SU-DHL-6 (cell line): ENCODE measurements at regions not wholly inside any gene's neighbourhood (a gene's known extent, or its start where the extent isn't known, plus 50 kb on each side); places are given as distances from the start of the nearest gene placed in this dataset.

ENCODE experiments used
- H2AFZ ChIP-seq: fragments of 200-600 bp; sonication (generic); 2 replicates; pipeline ENCODE4 v1.6.1; 2014; ENCODE audit warnings: low read depth, mild to moderate bottlenecking, moderate library complexity, mixed read lengths, antibody characterized with exemption, low read length; ENCODE audit not compliant: severe bottlenecking
- H3F3A ChIP-seq: fragments of 200-600 bp; shearing (Covaris generic); 2 replicates; pipeline ENCODE4 v1.6.0; 2016; ENCODE audit warnings: antibody characterized with exemption, mild to moderate bottlenecking; ENCODE audit not compliant: insufficient read depth
- H3K27ac ChIP-seq: fragments of 200-600 bp; sonication (generic); 2 replicates; pipeline ENCODE4 v1.5.1; 2016; ENCODE audit warnings: low read depth, mild to moderate bottlenecking, low read length, moderate library complexity, mixed read lengths
- H3K27me3 ChIP-seq: fragments of 200-600 bp; sonication (generic), shearing (Covaris generic); 2 replicates; pipeline ENCODE4 v1.6.0; 2014; ENCODE audit warnings: mild to moderate bottlenecking, low read length
- H3K36me3 ChIP-seq: fragments of 200-600 bp; sonication (generic); 2 replicates; pipeline ENCODE4 v1.6.1; 2014; ENCODE audit warnings: mild to moderate bottlenecking, low read length, mixed read lengths
- H3K4me2 ChIP-seq: fragments of 300-600, 200-600 bp; shearing (Covaris generic), sonication (generic); 2 replicates; pipeline ENCODE4 v1.6.0; 2014; ENCODE audit warnings: low read length, low read depth, mild to moderate bottlenecking; ENCODE audit not compliant: poor library complexity, severe bottlenecking
- H3K4me3 ChIP-seq: fragments of 200-600 bp; sonication (generic); 2 replicates; pipeline ENCODE4 v1.5.1; 2014; ENCODE audit warnings: antibody characterized with exemption, low read length, mild to moderate bottlenecking, mixed read lengths; ENCODE audit not compliant: insufficient read depth, poor library complexity, severe bottlenecking
- H3K79me2 ChIP-seq: fragments of 200-600 bp; sonication (generic); 2 replicates; pipeline ENCODE4 v1.6.1; 2014; ENCODE audit warnings: mild to moderate bottlenecking, low read length, moderate library complexity; ENCODE audit not compliant: insufficient read depth
- H3K9ac ChIP-seq: fragments of 200-600 bp; sonication (generic); 2 replicates; pipeline ENCODE4 v1.7.0; 2014; ENCODE audit warnings: mild to moderate bottlenecking, low read length
- H3K9me2 ChIP-seq: fragments of 200-600 bp; sonication (generic); replicated peaks from 2 replicates; pipeline ENCODE4 v1.6.1; 2014; ENCODE audit warnings: low read length; ENCODE audit not compliant: insufficient read depth
- H3K9me3 ChIP-seq: fragments of 200-600 bp; sonication (generic); 2 replicates; pipeline ENCODE4 v1.6.1; 2014; ENCODE audit warnings: low read length, mixed read lengths; ENCODE audit not compliant: insufficient read depth
- H4K20me1 ChIP-seq: fragments of 200-600 bp; sonication (generic); 2 replicates; pipeline ENCODE4 v1.6.1; 2014; ENCODE audit warnings: low read depth, mild to moderate bottlenecking, antibody characterized with exemption, low read length, moderate library complexity, mixed read lengths
- EZH2phosphoT487 ChIP-seq: fragments of 200-600 bp; sonication (generic), shearing (Covaris generic); conservative IDR thresholded peaks from 2 replicates; pipeline ENCODE4 v1.6.1; 2018; ENCODE audit warnings: mild to moderate bottlenecking, antibody characterized with exemption, low read length, moderate library complexity, mixed read lengths
- TF ChIP-seq, protein P1 (sequence below): fragments of 200-600 bp; sonication (generic); IDR thresholded peaks from one replicate; pipeline ENCODE4 v1.5.1; 2017; ENCODE audit warnings: antibody characterized with exemption, mild to moderate bottlenecking, low read length, moderate library complexity; ENCODE audit not compliant: insufficient read depth, poor library complexity, severe bottlenecking

DNA sequence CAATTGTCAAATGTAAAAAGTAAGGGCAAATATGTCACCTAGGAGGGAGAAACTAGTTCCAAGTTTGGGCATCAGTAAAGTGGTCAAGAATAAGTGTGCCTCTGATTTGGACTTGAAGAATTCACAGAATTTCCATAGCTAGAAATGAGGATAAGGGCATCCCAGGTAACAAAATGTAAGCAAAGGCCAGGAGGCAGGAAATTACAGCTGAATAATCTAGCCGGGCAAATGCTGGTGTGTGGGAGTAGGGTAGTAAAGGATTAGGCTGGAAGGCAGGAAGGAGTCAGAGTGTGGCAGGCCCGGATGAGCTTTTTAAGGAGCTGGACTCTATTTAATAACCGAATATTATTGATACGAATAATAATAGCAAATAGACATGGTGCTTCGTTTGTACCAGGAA is 144.9 kb upstream of the EGFLAM start:
- H3K9me2 ChIP-seq = no peaks in the 10 kb centered on the region
- no peaks in the 10 kb centered on the region for H3K36me3 ChIP-seq
- H3K4me3 ChIP-seq = no peak overlapping the region
- no peaks in the 10 kb centered on the region for H3K9me3 ChIP-seq
- H3K27ac ChIP-seq = no peak overlapping the region
- TF ChIP-seq, protein P1, sequence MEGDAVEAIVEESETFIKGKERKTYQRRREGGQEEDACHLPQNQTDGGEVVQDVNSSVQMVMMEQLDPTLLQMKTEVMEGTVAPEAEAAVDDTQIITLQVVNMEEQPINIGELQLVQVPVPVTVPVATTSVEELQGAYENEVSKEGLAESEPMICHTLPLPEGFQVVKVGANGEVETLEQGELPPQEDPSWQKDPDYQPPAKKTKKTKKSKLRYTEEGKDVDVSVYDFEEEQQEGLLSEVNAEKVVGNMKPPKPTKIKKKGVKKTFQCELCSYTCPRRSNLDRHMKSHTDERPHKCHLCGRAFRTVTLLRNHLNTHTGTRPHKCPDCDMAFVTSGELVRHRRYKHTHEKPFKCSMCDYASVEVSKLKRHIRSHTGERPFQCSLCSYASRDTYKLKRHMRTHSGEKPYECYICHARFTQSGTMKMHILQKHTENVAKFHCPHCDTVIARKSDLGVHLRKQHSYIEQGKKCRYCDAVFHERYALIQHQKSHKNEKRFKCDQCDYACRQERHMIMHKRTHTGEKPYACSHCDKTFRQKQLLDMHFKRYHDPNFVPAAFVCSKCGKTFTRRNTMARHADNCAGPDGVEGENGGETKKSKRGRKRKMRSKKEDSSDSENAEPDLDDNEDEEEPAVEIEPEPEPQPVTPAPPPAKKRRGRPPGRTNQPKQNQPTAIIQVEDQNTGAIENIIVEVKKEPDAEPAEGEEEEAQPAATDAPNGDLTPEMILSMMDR = no peak
- TF ChIP-seq EZH2phosphoT487 = no peak
- H2AFZ ChIP-seq = no peak overlapping the region
- H4K20me1 ChIP-seq = no peaks in the 10 kb centered on the region
- H3K4me2 ChIP-seq = no peak overlapping the region
- H3K27me3 ChIP-seq = 0 out of 2 replicates have a peak, but pooled peaks cover 3% of the 10 kb centered on the region
- H3K79me2 ChIP-seq = no peaks in the 10 kb centered on the region
- H3F3A ChIP-seq = no peaks in the 10 kb centered on the region
- H3K9ac ChIP-seq = no peak overlapping the region

DNA sequence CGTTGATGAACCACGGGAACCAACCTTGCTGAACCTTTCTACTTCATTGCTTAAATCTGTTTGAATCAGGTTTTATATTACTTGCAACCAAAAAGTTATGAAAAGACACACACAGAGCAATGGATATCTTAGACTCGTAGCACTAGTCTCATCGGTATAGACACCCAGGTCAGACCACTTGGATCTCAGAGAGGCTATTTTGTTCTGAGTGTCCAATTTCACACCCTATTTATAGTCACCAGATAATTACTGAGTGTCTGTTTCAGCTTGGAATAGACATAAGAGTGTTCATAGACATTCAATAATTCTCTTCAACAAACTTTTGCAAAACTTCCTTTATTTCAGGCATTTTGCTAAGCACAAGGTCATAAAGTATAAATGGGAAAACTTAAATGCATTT is 145.4 kb upstream of the EGFLAM start:
- Histone ChIP-seq H3K27ac (no peak overlapping the region), H4K20me1 (no peaks in the 10 kb centered on the region), H3F3A (no peaks in the 10 kb centered on the region), H2AFZ (no peak overlapping the region), H3K36me3 (no peaks in the 10 kb centered on the region), H3K4me3 (no peak overlapping the region), H3K79me2 (no peaks in the 10 kb centered on the region), H3K9me3 (no peaks in the 10 kb centered on the region), H3K27me3 (0 out of 2 replicates have a peak, but pooled peaks cover 3% of the 10 kb centered on the region), H3K9me2 (no peaks in the 10 kb centered on the region), H3K4me2 (no peak overlapping the region), H3K9ac (no peak overlapping the region)
- TF ChIP-seq, protein P1 = no peak

GRCh38 chr5:38110130-38110529 is 148.2 kb upstream of the EGFLAM start:
- no peak overlapping the region for H3K9ac ChIP-seq
- no peak overlapping the region for H3K4me3 ChIP-seq
- no peaks in the 10 kb centered on the region for H3K36me3 ChIP-seq
- H3K9me2 ChIP-seq = no peaks in the 10 kb centered on the region
- no peaks in the 10 kb centered on the region for H3F3A ChIP-seq
- no peak overlapping the region for H2AFZ ChIP-seq
- H3K4me2 ChIP-seq = no peak overlapping the region
- no peak overlapping the region for H3K27ac ChIP-seq
- H3K79me2 ChIP-seq = no peaks in the 10 kb centered on the region
- H3K9me3 ChIP-seq = no peaks in the 10 kb centered on the region
- TF ChIP-seq, protein P1 = no peak
- TF ChIP-seq EZH2phosphoT487 = no peak
- H4K20me1 ChIP-seq = no peaks in the 10 kb centered on the region
- H3K27me3 ChIP-seq = no peaks in the 10 kb centered on the region
